ENCODE measurements at regions not wholly inside any gene's neighbourhood (a gene's known extent, or its start where the extent isn't known, plus 50 kb on each side); places are given as distances from the start of the nearest gene placed in this dataset.
"Not testable (repeated sequence)": the region's sequence is repeated elsewhere in the genome, so short reads cannot be mapped to it uniquely, and the experiment has no call there.

GRCh38 chr10:128189176-128189575, 63.0 kb upstream of the MKI67 start:
- no peaks in the 10 kb centered on the region for H3K9me3 ChIP-seq (ENCODE audit: severe bottlenecking)

GRCh38 chr10:128191847-128192246, 65.6 kb upstream of the MKI67 start:
- Histone ChIP-seq H3K9me3 (ENCODE audit: severe bottlenecking) (no peaks in the 10 kb centered on the region), H3K4me3 (ENCODE audit: severe bottlenecking) (no peak overlapping the region), H3K27ac (ENCODE audit: poor library complexity, severe bottlenecking) (no peak overlapping the region), H3K4me1 (ENCODE audit: insufficient read depth, poor library complexity, severe bottlenecking) (no peaks in the 10 kb centered on the region), H3K36me3 (ENCODE audit: low read depth) (no peaks in the 10 kb centered on the region), H3K27me3 (ENCODE audit: insufficient read depth, poor library complexity, severe bottlenecking) (peaks cover 5% of the 10 kb centered on the region)
- DNase-seq (ENCODE audit: low spot score) (no peak), ATAC-seq (ENCODE audit: low read depth) (peak; percentile 90)
- no peak for TF ChIP-seq CTCF (IDR thresholded peaks at IDR 0.05; ENCODE audit: poor library complexity, severe bottlenecking)

More at GRCh38 chr10:128189176-128189575, 63.0 kb upstream of the MKI67 start:
- no peak for DNase-seq (ENCODE audit: low spot score)
- H3K4me3 ChIP-seq (ENCODE audit: severe bottlenecking), result no peak overlapping the region
- no peaks in the 10 kb centered on the region for H3K4me1 ChIP-seq (ENCODE audit: insufficient read depth, poor library complexity, severe bottlenecking)
- ATAC-seq (ENCODE audit: low read depth), result no peak
- H3K27me3 ChIP-seq (ENCODE audit: insufficient read depth, poor library complexity, severe bottlenecking), result peaks cover 8% of the 10 kb centered on the region
- TF ChIP-seq CTCF (IDR thresholded peaks at IDR 0.05; ENCODE audit: poor library complexity, severe bottlenecking), result no peak
- H3K27ac ChIP-seq (ENCODE audit: poor library complexity, severe bottlenecking), result no peak overlapping the region
- no peaks in the 10 kb centered on the region for H3K36me3 ChIP-seq (ENCODE audit: low read depth)

GRCh38 chr10:128201826-128202225, 75.6 kb upstream of the MKI67 start:
- H3K9me3 ChIP-seq (ENCODE audit: severe bottlenecking); ATAC-seq (ENCODE audit: low read depth); H3K36me3 ChIP-seq (ENCODE audit: low read depth); H3K4me1 ChIP-seq (ENCODE audit: insufficient read depth, poor library complexity, severe bottlenecking); H3K4me3 ChIP-seq (ENCODE audit: severe bottlenecking); H3K27me3 ChIP-seq (ENCODE audit: insufficient read depth, poor library complexity, severe bottlenecking); DNase-seq (ENCODE audit: low spot score); H3K27ac ChIP-seq (ENCODE audit: poor library complexity, severe bottlenecking): not testable (repeated sequence)

- Histone ChIP-seq H3K27ac (ENCODE audit: poor library complexity, severe bottlenecking) (no peak overlapping the region), H3K36me3 (ENCODE audit: low read depth) (no peaks in the 10 kb centered on the region), H3K4me3 (ENCODE audit: severe bottlenecking) (no peak overlapping the region), H3K4me1 (ENCODE audit: insufficient read depth, poor library complexity, severe bottlenecking) (no peaks in the 10 kb centered on the region), H3K9me3 (ENCODE audit: severe bottlenecking) (no peaks in the 10 kb centered on the region), H3K27me3 (ENCODE audit: insufficient read depth, poor library complexity, severe bottlenecking) (peaks cover 3% of the 10 kb centered on the region)
- ATAC-seq (ENCODE audit: low read depth), result no peak
- no peak for TF ChIP-seq CTCF (IDR thresholded peaks at IDR 0.05; ENCODE audit: poor library complexity, severe bottlenecking)
- DNase-seq (ENCODE audit: low spot score), result no peak
Measured at GRCh38 chr10:128203028-128203427, 76.8 kb upstream of the MKI67 start.

GRCh38 chr10:128205591-128205990, 79.4 kb upstream of the MKI67 start:
- not testable (repeated sequence) for H3K36me3 ChIP-seq (ENCODE audit: low read depth); ATAC-seq (ENCODE audit: low read depth)

GRCh38 chr10:128206676-128207075, 80.5 kb upstream of the MKI67 start:
- TF ChIP-seq CTCF (IDR thresholded peaks at IDR 0.05; ENCODE audit: poor library complexity, severe bottlenecking), result no peak
- no peaks in the 10 kb centered on the region for H3K4me1 ChIP-seq (ENCODE audit: insufficient read depth, poor library complexity, severe bottlenecking)
- no peaks in the 10 kb centered on the region for H3K36me3 ChIP-seq (ENCODE audit: low read depth)
- no peak overlapping the region for H3K27ac ChIP-seq (ENCODE audit: poor library complexity, severe bottlenecking)
- H3K4me3 ChIP-seq (ENCODE audit: severe bottlenecking), result no peak overlapping the region
- peaks cover 3% of the 10 kb centered on the region for H3K27me3 ChIP-seq (ENCODE audit: insufficient read depth, poor library complexity, severe bottlenecking)
- no peaks in the 10 kb centered on the region for H3K9me3 ChIP-seq (ENCODE audit: severe bottlenecking)
- ATAC-seq (ENCODE audit: low read depth) (no peak), DNase-seq (ENCODE audit: low spot score) (no peak)

More at GRCh38 chr10:128205591-128205990, 79.4 kb upstream of the MKI67 start:
- H3K27me3 ChIP-seq (ENCODE audit: insufficient read depth, poor library complexity, severe bottlenecking); H3K9me3 ChIP-seq (ENCODE audit: severe bottlenecking); H3K4me1 ChIP-seq (ENCODE audit: insufficient read depth, poor library complexity, severe bottlenecking); H3K4me3 ChIP-seq (ENCODE audit: severe bottlenecking); DNase-seq (ENCODE audit: low spot score); H3K27ac ChIP-seq (ENCODE audit: poor library complexity, severe bottlenecking): not testable (repeated sequence)

Measured in RWPE2 (cell line).